ENCODE measurements at regions not wholly inside any gene's neighbourhood (a gene's known extent, or its start where the extent isn't known, plus 50 kb on each side); places are given as distances from the start of the nearest gene placed in this dataset.

DNA sequence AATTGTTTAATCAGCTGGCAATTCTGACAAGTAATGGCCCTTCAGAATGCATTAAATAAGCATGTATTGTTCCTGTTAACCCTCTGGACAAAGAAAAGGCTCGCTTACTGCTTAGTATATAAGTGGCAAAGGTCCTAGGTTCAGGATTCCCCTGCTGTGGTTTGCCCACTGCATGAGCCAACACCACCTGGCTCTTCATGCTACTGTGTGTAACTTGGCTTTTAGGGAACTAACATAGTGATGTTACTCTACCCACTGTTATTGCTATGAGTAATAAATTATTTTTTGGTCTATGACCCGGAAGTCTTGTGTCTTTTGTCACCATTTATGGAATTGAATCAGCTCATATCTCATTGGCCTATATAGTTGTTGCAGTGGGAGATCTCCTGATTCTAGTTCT is 791.7 kb upstream of the PHF14 start:
- H3K9me3 ChIP-seq = no peaks in the 10 kb centered on the region
- H3K36me3 ChIP-seq = no peaks in the 10 kb centered on the region
- no peak overlapping the region for H3K4me3 ChIP-seq
- no peak overlapping the region for H3K27ac ChIP-seq
- 70 to 80% (median 79%) methylated on average over 2 of the region's 2 CpGs for WGBS, 3 donors
- no peaks in the 10 kb centered on the region for H3K4me1 ChIP-seq (ENCODE audit: insufficient read depth)
- intact Hi-C loops (cut with DNase I) = no loop called here
- H3K27me3 ChIP-seq = no peaks in the 10 kb centered on the region
- DNase-seq = no peak
- no peak for TF ChIP-seq POLR2A (IDR thresholded peaks at IDR 0.05)
- TF ChIP-seq, protein P1, sequence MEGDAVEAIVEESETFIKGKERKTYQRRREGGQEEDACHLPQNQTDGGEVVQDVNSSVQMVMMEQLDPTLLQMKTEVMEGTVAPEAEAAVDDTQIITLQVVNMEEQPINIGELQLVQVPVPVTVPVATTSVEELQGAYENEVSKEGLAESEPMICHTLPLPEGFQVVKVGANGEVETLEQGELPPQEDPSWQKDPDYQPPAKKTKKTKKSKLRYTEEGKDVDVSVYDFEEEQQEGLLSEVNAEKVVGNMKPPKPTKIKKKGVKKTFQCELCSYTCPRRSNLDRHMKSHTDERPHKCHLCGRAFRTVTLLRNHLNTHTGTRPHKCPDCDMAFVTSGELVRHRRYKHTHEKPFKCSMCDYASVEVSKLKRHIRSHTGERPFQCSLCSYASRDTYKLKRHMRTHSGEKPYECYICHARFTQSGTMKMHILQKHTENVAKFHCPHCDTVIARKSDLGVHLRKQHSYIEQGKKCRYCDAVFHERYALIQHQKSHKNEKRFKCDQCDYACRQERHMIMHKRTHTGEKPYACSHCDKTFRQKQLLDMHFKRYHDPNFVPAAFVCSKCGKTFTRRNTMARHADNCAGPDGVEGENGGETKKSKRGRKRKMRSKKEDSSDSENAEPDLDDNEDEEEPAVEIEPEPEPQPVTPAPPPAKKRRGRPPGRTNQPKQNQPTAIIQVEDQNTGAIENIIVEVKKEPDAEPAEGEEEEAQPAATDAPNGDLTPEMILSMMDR (IDR thresholded peaks at IDR 0.05) = no peak
- no peak for TF ChIP-seq EP300 (IDR thresholded peaks at IDR 0.05)

DNA sequence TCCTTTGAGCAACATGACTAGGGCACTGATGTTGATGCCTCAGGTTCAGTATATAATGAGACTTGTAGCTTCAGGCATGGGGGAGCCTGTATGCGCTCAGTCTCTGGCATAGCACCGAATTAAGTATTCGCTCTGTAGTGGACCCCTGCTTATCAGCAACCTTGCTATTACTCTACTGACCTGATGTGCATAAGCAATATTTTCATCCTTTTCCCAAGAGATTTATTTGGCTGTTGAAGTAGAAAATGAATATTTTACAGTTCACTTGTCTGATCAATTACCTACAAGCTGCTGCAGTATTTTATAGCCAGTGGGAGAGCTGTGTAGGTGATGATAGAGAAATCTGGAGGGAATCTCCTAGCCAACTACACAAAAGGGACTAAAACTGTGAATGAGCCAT is 781.6 kb upstream of the PHF14 start:
- H3K4me1 ChIP-seq (ENCODE audit: insufficient read depth) = no peaks in the 10 kb centered on the region
- no peak for TF ChIP-seq EP300 (IDR thresholded peaks at IDR 0.05)
- TF ChIP-seq, protein P1 (IDR thresholded peaks at IDR 0.05) = no peak
- TF ChIP-seq POLR2A (IDR thresholded peaks at IDR 0.05) = no peak
- 70 to 92% (median 84%) methylated on average over 3 of the region's 3 CpGs for WGBS, 3 donors
- no peak overlapping the region for H3K27ac ChIP-seq
- no peaks in the 10 kb centered on the region for H3K27me3 ChIP-seq
- intact Hi-C loops (cut with DNase I) = no loop called here
- no peaks in the 10 kb centered on the region for H3K36me3 ChIP-seq
- H3K9me3 ChIP-seq = no peaks in the 10 kb centered on the region
- no peak overlapping the region for H3K4me3 ChIP-seq
- no peak for DNase-seq

DNA sequence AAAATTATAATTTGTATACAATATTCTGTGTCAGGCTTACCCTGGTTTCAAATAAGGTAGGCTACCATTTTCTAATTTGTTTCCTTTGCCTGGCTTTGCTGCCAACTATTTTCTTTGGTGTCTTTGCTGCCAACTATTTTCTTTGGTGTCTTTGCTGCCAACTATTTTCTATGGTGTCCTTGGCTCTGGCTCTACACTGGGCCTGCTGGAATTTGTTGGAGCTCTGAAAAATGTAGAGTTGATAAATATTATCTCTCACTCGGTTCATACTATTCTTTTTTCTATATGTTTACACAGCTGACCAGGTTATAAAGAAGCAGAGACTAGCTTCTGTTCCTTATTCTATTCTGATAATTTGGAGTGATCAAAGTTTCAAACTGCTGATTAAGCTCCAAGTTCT is 768.0 kb upstream of the PHF14 start:
- no peaks in the 10 kb centered on the region for H3K27me3 ChIP-seq
- intact Hi-C loops (cut with DNase I) = no loop called here
- no peaks in the 10 kb centered on the region for H3K36me3 ChIP-seq
- H3K4me3 ChIP-seq = no peak overlapping the region
- WGBS, 3 donors = 3 to 5% (median 3%) methylated on average over 1 of the region's 1 CpG
- no peaks in the 10 kb centered on the region for H3K9me3 ChIP-seq
- TF ChIP-seq EP300 (IDR thresholded peaks at IDR 0.05) = no peak
- TF ChIP-seq POLR2A (IDR thresholded peaks at IDR 0.05) = no peak
- TF ChIP-seq, protein P1 (IDR thresholded peaks at IDR 0.05) = no peak
- H3K4me1 ChIP-seq (ENCODE audit: insufficient read depth) = no peaks in the 10 kb centered on the region
- DNase-seq = no peak
- H3K27ac ChIP-seq = no peak overlapping the region

DNA sequence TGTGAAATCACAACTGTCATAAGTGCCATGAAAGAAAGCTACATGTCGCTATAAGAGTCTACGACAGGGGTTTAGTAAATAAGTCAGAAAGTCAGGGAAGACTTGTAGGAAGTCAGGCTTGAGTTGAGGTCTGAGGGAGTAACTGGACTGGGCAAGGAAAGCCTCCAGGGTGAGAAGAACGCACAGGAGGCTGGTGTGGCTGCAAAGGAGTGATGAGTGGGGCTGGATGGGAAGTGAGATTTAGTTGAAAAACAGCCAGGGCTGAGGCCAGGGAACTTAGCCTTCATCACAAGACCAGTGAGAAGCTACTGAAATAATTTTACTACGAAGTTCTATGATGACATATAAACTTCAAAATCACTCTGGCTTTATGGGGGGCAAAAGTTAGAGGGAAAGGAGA is 763.7 kb upstream of the PHF14 start:
- Histone ChIP-seq H3K9me3 (no peaks in the 10 kb centered on the region), H3K4me3 (no peak overlapping the region), H3K4me1 (ENCODE audit: insufficient read depth) (no peaks in the 10 kb centered on the region), H3K27ac (no peak overlapping the region), H3K27me3 (no peaks in the 10 kb centered on the region), H3K36me3 (no peaks in the 10 kb centered on the region)
- intact Hi-C loops (cut with DNase I) = no loop called here
- no peak for DNase-seq
- 74 to 87% (median 83%) methylated on average over 4 of the region's 4 CpGs for WGBS, 3 donors
- no peak for TF ChIP-seq EP300 (IDR thresholded peaks at IDR 0.05)
- TF ChIP-seq, protein P1 (IDR thresholded peaks at IDR 0.05) = no peak

DNA sequence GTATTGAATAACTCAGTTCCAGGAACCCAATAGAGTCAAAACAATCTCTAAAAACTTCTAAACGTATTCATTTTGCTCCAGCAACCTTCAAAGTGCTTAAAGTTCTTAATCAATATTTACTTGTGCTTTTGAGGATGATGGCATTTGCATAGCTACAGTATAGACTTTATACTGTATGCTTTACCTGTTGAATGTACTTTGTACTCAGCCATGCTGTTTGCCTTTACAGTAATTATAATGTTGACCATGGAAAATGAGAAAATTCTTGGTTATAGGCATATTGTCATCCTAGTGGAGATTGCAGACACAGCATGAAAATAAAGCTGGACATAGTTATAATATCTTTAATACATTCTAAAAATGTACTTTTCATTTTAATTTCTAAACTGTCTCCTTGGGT is 762.7 kb upstream of the PHF14 start:
- no peaks in the 10 kb centered on the region for H3K9me3 ChIP-seq
- no peak overlapping the region for H3K4me3 ChIP-seq
- no peaks in the 10 kb centered on the region for H3K4me1 ChIP-seq (ENCODE audit: insufficient read depth)
- 53 to 81% (median 63%) methylated on average over 1 of the region's 1 CpG for WGBS, 3 donors
- no peak for TF ChIP-seq EP300 (IDR thresholded peaks at IDR 0.05)
- no peak for TF ChIP-seq POLR2A (IDR thresholded peaks at IDR 0.05)
- TF ChIP-seq, protein P1 (IDR thresholded peaks at IDR 0.05) = no peak
- H3K27me3 ChIP-seq = no peaks in the 10 kb centered on the region
- intact Hi-C loops (cut with DNase I) = no loop called here
- DNase-seq = no peak
- H3K36me3 ChIP-seq = no peaks in the 10 kb centered on the region
- H3K27ac ChIP-seq = no peak overlapping the region
